Pancreas (tissue), 10 donors: ENCODE measurements at regions not wholly inside any gene's neighbourhood (a gene's known extent, or its start where the extent isn't known, plus 50 kb on each side); places are given as distances from the start of the nearest gene placed in this dataset.
"Not testable (repeated sequence)": the region's sequence is repeated elsewhere in the genome, so short reads cannot be mapped to it uniquely, and the experiment has no call there.

Experiments used
- ATAC-seq, 4 donors: fragments of 200-7000 bp; cut with Tn5 transposase; one replicate each; pipeline versions ENCODE4 v1.8.0 to v1.9.1; 2020; ENCODE audit warnings: mild to moderate bottlenecking in 4 of 4, moderate library complexity in 4 of 4
- DNase-seq, 6 donors: peaks; one replicate each; pipeline ENCODE4 v3.0.0-alpha.2; 2020
- FAIRE-seq: peaks from 2 replicates; lab custom pipeline; 2012; peaks lifted over from hg19 to GRCh38; lab: Jason Lieb, UNC
- H3K27ac ChIP-seq, 4 donors: fragments of 200-600 bp; sonication (generic); 1 replicate in 3 of 4; 2 replicates in 1 of 4; pipeline versions ENCODE4 v1.5.0 to v1.8.0; 2020
- H3K27me3 ChIP-seq, 4 donors: fragments of 200-600 bp; one replicate each; pipeline ENCODE4 v1.8.0; 2021
- H3K36me3 ChIP-seq, 3 donors: fragments of 200-600 bp; sonication (generic) in 1 of 3; one replicate each; pipeline versions ENCODE4 v1.5.0 to v1.8.0; 2020 to 2021
- H3K4me1 ChIP-seq, 3 donors: fragments of 200-600 bp; one replicate each; pipeline ENCODE4 v1.8.0; 2021
- H3K4me3 ChIP-seq, 4 donors: fragments of 200-600 bp; sonication (generic) in 2 of 4; one replicate each; pipeline versions ENCODE4 v1.5.0 to v1.8.0; 2020 to 2021
- H3K9me3 ChIP-seq, 4 donors: fragments of 200-600 bp; one replicate each; pipeline ENCODE4 v1.8.0; 2021
- CTCF ChIP-seq, 4 donors: fragments of 200-600 bp; sonication (generic) in 3 of 4; IDR thresholded peaks; one replicate each; pipeline versions ENCODE4 v1.5.0 to v1.8.0; 2021; ENCODE audit warnings: antibody characterized with exemption in 4 of 4
- WGBS, 2 donors: extraction: QIAGEN DNeasy Blood & Tissue Kit; methylation state at CpG; one replicate each; pipeline ENCODE4 v1.1.7; 2013; 5-methylcytosine and 5-hydroxymethylcytosine counted together
- intact Hi-C, 3 donors: fragments of 100-400 bp; cut with DNase I; formaldehyde crosslinking; loops; one replicate each; pipeline versions ENCODE4 v1.11.1 to v1.14.2; 2022
- donor health status: healthy with polysubstance abuse.
- donor health status: DM: no; HTN: no; CAD: no; lungs with moderate emphysema.
- donor health status: DM: no; HTN: no; CAD: no.
- donor health status: control.
- donor health status: control.
- donor health status: Bipolar disorder and iron deficiency.
- donor health status: DM: yes; HTN: yes; CAD: no.
- donor health status: DM: no; HTN: no; CAD: no.
- donor health status: DM: no; HTN: no; CAD: no.
- donor health status: DM: yes; HTN: yes; CAD: no.

GRCh38 chr1:55789466-55789865 lies 574.3 kb upstream of the USP24 start:
- no peak for FAIRE-seq
- no peaks in the 10 kb centered on the region for H3K4me1 ChIP-seq
- no peak overlapping the region for H3K4me3 ChIP-seq
- H3K27me3 ChIP-seq = no peaks in the 10 kb centered on the region
- intact Hi-C loops = no loop called here
- 94 to 100% methylated on average over 1 of the region's 1 CpG for WGBS, 2 donors
- H3K9me3 ChIP-seq = no peaks in the 10 kb centered on the region
- H3K27ac ChIP-seq = no peak overlapping the region
- ATAC-seq = no peak
- DNase-seq = no peak
- H3K36me3 ChIP-seq = no peaks in the 10 kb centered on the region
- TF ChIP-seq CTCF (IDR thresholded peaks at IDR 0.05) = no peak

- H3K36me3 ChIP-seq = no peaks in the 10 kb centered on the region
Observed at GRCh38 chr1:55786396-55786795, 571.2 kb upstream of the USP24 start.

GRCh38 chr1:55784941-55785450 lies 569.8 kb upstream of the USP24 start:
- H3K27ac ChIP-seq, DNase-seq, ATAC-seq, intact Hi-C loops, H3K9me3 ChIP-seq, H3K36me3 ChIP-seq, H3K27me3 ChIP-seq, FAIRE-seq, H3K4me1 ChIP-seq, H3K4me3 ChIP-seq: not testable (repeated sequence)
- WGBS, 2 donors = 45 to 47% methylated on average over 6 of the region's 6 CpGs

More at GRCh38 chr1:55786396-55786795, 571.2 kb upstream of the USP24 start:
- intact Hi-C loops = no loop called here
- H3K9me3 ChIP-seq = no peaks in the 10 kb centered on the region
- no peak for TF ChIP-seq CTCF (IDR thresholded peaks at IDR 0.05)
- no peak overlapping the region for H3K4me3 ChIP-seq
- H3K27me3 ChIP-seq = no peaks in the 10 kb centered on the region
- no peaks in the 10 kb centered on the region for H3K4me1 ChIP-seq
- FAIRE-seq = no peak
- DNase-seq = no peak
- ATAC-seq = no peak
- H3K27ac ChIP-seq = no peak overlapping the region
- WGBS, 2 donors = 55 to 60% methylated on average over 4 of the region's 4 CpGs

GRCh38 chr1:55781944-55782482 lies 566.8 kb upstream of the USP24 start:
- no peak overlapping the region for H3K27ac ChIP-seq
- FAIRE-seq = no peak
- no peaks in the 10 kb centered on the region for H3K27me3 ChIP-seq
- no peak overlapping the region for H3K4me3 ChIP-seq
- WGBS, 2 donors = 62 to 67% methylated on average over 3 of the region's 3 CpGs
- no peaks in the 10 kb centered on the region for H3K36me3 ChIP-seq
- intact Hi-C loops = no loop called here
- ATAC-seq = peak in 1 of 4 donors; percentile 43
- TF ChIP-seq CTCF (IDR thresholded peaks at IDR 0.05) = no peak
- no peaks in the 10 kb centered on the region for H3K4me1 ChIP-seq
- peak in 1 of 6 donors; percentile 14 for DNase-seq
- H3K9me3 ChIP-seq = no peaks in the 10 kb centered on the region

GRCh38 chr1:55781003-55781402 lies 565.8 kb upstream of the USP24 start:
- 82 to 86% methylated on average over 3 of the region's 3 CpGs for WGBS, 2 donors
- Histone ChIP-seq H3K36me3 (no peaks in the 10 kb centered on the region), H3K27ac (no peak overlapping the region), H3K27me3 (no peaks in the 10 kb centered on the region), H3K4me1 (no peaks in the 10 kb centered on the region), H3K9me3 (no peaks in the 10 kb centered on the region), H3K4me3 (no peak overlapping the region)
- ATAC-seq (no peak), FAIRE-seq (no peak), DNase-seq (no peak)
- TF ChIP-seq CTCF (IDR thresholded peaks at IDR 0.05) = no peak
- intact Hi-C loops = no loop called here
